OCI-LY3 (cell line): ENCODE measurements at regions not wholly inside any gene's neighbourhood (a gene's known extent, or its start where the extent isn't known, plus 50 kb on each side); places are given as distances from the start of the nearest gene placed in this dataset.

Experiments used
- H2AFZ ChIP-seq: fragments of 200-600, 300-600 bp; shearing (Covaris generic); 2 replicates; pipeline ENCODE4 v1.6.0; 2014; ENCODE audit warnings: antibody characterized with exemption, low read depth, low read length
- H3K27ac ChIP-seq: fragments of 200-600, 300-600 bp; sonication (generic); 2 replicates; pipeline ENCODE4 v1.5.1; 2014; ENCODE audit warnings: mild to moderate bottlenecking, low read length, moderate library complexity, mixed read lengths
- H3K27me3 ChIP-seq: fragments of 200-600, 300-600 bp; sonication (generic); 2 replicates; pipeline ENCODE4 v1.6.1; 2014; ENCODE audit warnings: low read depth, low read length, mixed read lengths
- H3K36me3 ChIP-seq: fragments of 200-600, 300-600 bp; sonication (generic); replicated peaks from 2 replicates; pipeline ENCODE3; 2014; ENCODE audit warnings: low read depth, low read length, mixed read lengths
- H3K4me1 ChIP-seq: fragments of 300-600, 200-600 bp; sonication (generic); 2 replicates; pipeline ENCODE4 v1.6.1; 2014; ENCODE audit warnings: low read length, mixed read lengths
- H3K4me2 ChIP-seq: fragments of 200-600, 300-600 bp; sonication (generic); 2 replicates; pipeline ENCODE4 v1.6.1; 2014; ENCODE audit warnings: low read length, mixed read lengths
- H3K4me3 ChIP-seq: fragments of 300-600, 200-600 bp; sonication (generic); 2 replicates; pipeline ENCODE4 v1.5.1; 2014; ENCODE audit warnings: antibody characterized with exemption, mild to moderate bottlenecking, low read length, moderate library complexity
- H3K79me2 ChIP-seq: fragments of 300-600, 200-600 bp; shearing (Covaris generic); 2 replicates; pipeline ENCODE4 v1.6.1; 2014; ENCODE audit warnings: mild to moderate bottlenecking, low read length, mixed read lengths
- H3K9ac ChIP-seq: fragments of 300-600, 200-600 bp; shearing (Covaris generic); 2 replicates; pipeline ENCODE4 v1.6.0; 2014; ENCODE audit warnings: mild to moderate bottlenecking, low read length, moderate library complexity
- H3K9me3 ChIP-seq: fragments of 200-600, 300-600 bp; shearing (Covaris generic); 2 replicates; pipeline ENCODE4 v1.6.1; 2014; ENCODE audit warnings: low read length, mixed read lengths; ENCODE audit not compliant: insufficient read depth
- H4K20me1 ChIP-seq: fragments of 200-600, 300-600 bp; sonication (generic); 2 replicates; pipeline ENCODE4 v1.6.1; 2016; ENCODE audit warnings: low read length, mixed read lengths; ENCODE audit not compliant: insufficient read depth
- CTCF ChIP-seq: fragments of 200-600, 300-600 bp; sonication (generic); IDR thresholded peaks from 2 replicates; pipeline ENCODE4 v1.5.1; 2014; ENCODE audit warnings: antibody characterized with exemption, low read length, low read depth
- EZH2phosphoT487 ChIP-seq: fragments of 200-600 bp; shearing (Covaris generic); IDR thresholded peaks from 2 replicates; pipeline ENCODE4 v1.6.1; 2018; ENCODE audit warnings: antibody characterized with exemption, mixed run types, low read depth

GRCh38 chr4:144872508-144873225 is 225.3 kb downstream of the ANAPC10 start:
- Histone ChIP-seq H3K9me3 (no peaks in the 10 kb centered on the region), H3K9ac (no peak overlapping the region), H3K4me1 (no peaks in the 10 kb centered on the region), H3K4me3 (no peak overlapping the region), H3K4me2 (no peak overlapping the region), H3K79me2 (no peaks in the 10 kb centered on the region), H3K27ac (no peak overlapping the region), H4K20me1 (no peaks in the 10 kb centered on the region), H2AFZ (no peak overlapping the region), H3K27me3 (no peaks in the 10 kb centered on the region), H3K36me3 (no peaks in the 10 kb centered on the region)
- no peak for TF ChIP-seq EZH2phosphoT487
- TF ChIP-seq CTCF: no peak

GRCh38 chr4:144873226-144873990 is 224.6 kb downstream of the ANAPC10 start:
- Histone ChIP-seq H3K27me3 (no peaks in the 10 kb centered on the region), H3K27ac (no peak overlapping the region), H2AFZ (no peak overlapping the region), H3K9ac (no peak overlapping the region), H3K79me2 (no peaks in the 10 kb centered on the region), H4K20me1 (no peaks in the 10 kb centered on the region), H3K9me3 (no peaks in the 10 kb centered on the region), H3K4me2 (no peak overlapping the region), H3K4me1 (no peaks in the 10 kb centered on the region), H3K4me3 (no peak overlapping the region), H3K36me3 (no peaks in the 10 kb centered on the region)
- TF ChIP-seq EZH2phosphoT487: no peak
- no peak for TF ChIP-seq CTCF

- Histone ChIP-seq H3K4me2 (no peak overlapping the region), H3K4me1 (no peaks in the 10 kb centered on the region), H3K9ac (no peak overlapping the region), H3K36me3 (no peaks in the 10 kb centered on the region), H3K9me3 (no peaks in the 10 kb centered on the region), H4K20me1 (no peaks in the 10 kb centered on the region), H3K27me3 (no peaks in the 10 kb centered on the region), H3K79me2 (no peaks in the 10 kb centered on the region), H3K4me3 (no peak overlapping the region), H3K27ac (no peak overlapping the region), H2AFZ (no peak overlapping the region)
- TF ChIP-seq CTCF (no peak), EZH2phosphoT487 (no peak)
These were observed 203.4 kb downstream of the ANAPC10 start for GRCh38 chr4:144894573-144894972.

GRCh38 chr4:144899393-144899792 is 198.6 kb downstream of the ANAPC10 start:
- H3K4me2 ChIP-seq: no peak overlapping the region
- H3K4me3 ChIP-seq: no peak overlapping the region
- no peaks in the 10 kb centered on the region for H3K27me3 ChIP-seq
- no peak overlapping the region for H3K27ac ChIP-seq
- TF ChIP-seq EZH2phosphoT487: no peak
- TF ChIP-seq CTCF: no peak
- no peaks in the 10 kb centered on the region for H3K4me1 ChIP-seq
- H2AFZ ChIP-seq: no peak overlapping the region
- no peaks in the 10 kb centered on the region for H3K36me3 ChIP-seq
- no peaks in the 10 kb centered on the region for H3K79me2 ChIP-seq
- H3K9me3 ChIP-seq: no peaks in the 10 kb centered on the region
- H4K20me1 ChIP-seq: no peaks in the 10 kb centered on the region
- H3K9ac ChIP-seq: no peak overlapping the region
